HG03460 (cell line): ENCODE measurements at regions not wholly inside any gene's neighbourhood (a gene's known extent, or its start where the extent isn't known, plus 50 kb on each side); places are given as distances from the start of the nearest gene placed in this dataset.

ENCODE experiments used
- ATAC-seq: cut with Tn5 transposase; IDR thresholded peaks from one replicate; pipeline ENCODE4 v1.9.1; 2021; ENCODE audit not compliant: unreplicated experiment

DNA sequence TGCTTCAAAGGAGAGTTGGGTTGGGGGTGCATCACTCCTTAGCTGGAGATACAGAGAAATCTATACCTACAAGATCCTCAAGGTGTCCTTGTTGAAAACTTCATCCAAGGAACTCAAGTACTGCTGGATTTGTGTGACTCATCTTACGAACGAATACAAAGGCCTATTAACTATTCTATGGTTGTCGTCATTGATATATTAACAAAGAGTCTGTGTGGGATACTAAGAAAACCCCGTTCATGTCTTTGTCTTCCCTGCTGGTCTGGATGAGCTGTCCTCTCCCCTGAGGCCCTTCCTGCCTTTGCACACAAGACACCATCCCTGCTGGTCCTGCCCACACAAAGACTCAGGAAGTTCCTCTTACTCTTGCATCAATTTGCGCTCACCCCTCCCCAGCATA is 54.9 kb upstream of the IRF2 start:
- ATAC-seq, result no peak

DNA sequence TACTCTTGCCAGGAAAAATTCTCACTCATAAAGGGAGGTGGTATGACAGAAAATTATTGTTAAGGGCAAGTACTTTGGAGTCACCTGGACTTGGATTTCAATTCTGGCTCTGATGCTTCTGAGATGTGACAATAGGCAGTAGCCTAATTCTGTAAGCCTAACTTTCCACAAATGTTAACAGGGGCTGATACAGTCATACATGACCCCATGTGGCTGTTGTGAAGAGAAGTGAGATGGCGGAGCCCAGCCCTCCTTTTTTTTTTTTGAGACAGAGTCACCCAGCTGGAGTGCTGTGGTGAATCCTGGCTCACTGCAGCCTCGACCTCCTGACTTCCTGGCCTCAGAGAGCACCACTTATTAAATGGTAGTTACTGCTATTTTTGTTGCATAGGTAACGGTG is 54.4 kb upstream of the IRF2 start:
- no peak for ATAC-seq

DNA sequence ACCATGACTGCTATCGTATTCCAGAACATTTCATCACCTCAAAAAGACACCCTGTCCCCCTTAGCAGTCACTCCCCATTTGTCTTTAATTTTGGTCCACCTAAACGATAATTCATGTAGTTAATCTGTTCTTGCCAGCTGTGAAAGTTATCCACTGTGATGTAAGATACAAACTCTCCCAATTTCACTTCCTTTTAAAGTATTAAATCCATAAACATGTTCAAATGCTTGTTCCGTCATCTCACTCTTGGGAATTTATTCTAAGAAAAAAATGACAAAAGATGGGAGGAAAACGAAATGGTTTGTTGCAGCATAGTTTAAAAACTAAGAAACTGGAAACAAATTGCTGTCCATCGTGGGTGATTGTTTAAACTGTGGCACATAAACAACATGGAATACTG is 53.7 kb upstream of the IRF2 start:
- ATAC-seq, result no peak

DNA sequence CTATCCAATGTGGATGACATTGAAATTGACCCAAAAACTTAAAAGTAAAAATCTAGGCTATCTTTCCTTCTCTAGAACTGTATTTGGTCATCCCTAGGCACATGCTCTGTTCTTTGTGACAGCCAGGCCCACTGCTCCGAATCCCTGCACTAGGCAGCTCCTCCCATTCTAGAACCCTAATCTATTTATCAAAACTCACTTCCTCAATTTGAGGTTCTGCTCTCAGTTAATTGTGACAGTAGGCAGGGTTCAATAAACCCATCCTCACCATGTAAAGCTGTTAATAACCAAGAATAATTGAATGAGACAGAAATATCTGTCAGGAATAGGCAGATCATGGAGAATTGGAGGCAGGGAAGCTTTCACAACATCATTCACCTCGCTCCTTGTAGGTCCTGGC is 51.9 kb upstream of the IRF2 start:
- ATAC-seq, result no peak
